Small intestine (tissue), 7 donors: ENCODE measurements at regions not wholly inside any gene's neighbourhood (a gene's known extent, or its start where the extent isn't known, plus 50 kb on each side); places are given as distances from the start of the nearest gene placed in this dataset.

Experiments
- DNase-seq, 2 donors: peaks; one replicate each; pipeline versions ENCODE4 v3.0.0 to v3.0.0-alpha.2; 2013
- FAIRE-seq: peaks from 2 replicates; lab custom pipeline; 2012; peaks lifted over from hg19 to GRCh38; lab: Jason Lieb, UNC
- H3K27ac ChIP-seq, 3 donors: one replicate each; pipeline ENCODE4 v1.5.1; 2013; ENCODE audit warnings: low read length in 2 of 3, mild to moderate bottlenecking in 2 of 3, control low read depth in 1 of 3, inconsistent platforms in 1 of 3, low read depth in 1 of 3, moderate library complexity in 1 of 3
- H3K27me3 ChIP-seq, 3 donors: one replicate each; pipeline ENCODE4 v1.6.1; 2013; ENCODE audit warnings: low read length in 3 of 3, inconsistent platforms in 1 of 3; ENCODE audit not compliant: control insufficient read depth in 3 of 3, insufficient read depth in 3 of 3
- H3K36me3 ChIP-seq, 3 donors: one replicate each; pipeline ENCODE4 v1.6.1; 2013; ENCODE audit warnings: low read length in 3 of 3, inconsistent platforms in 1 of 3, low read depth in 1 of 3, mild to moderate bottlenecking in 1 of 3, moderate library complexity in 1 of 3; ENCODE audit not compliant: control insufficient read depth in 3 of 3, insufficient read depth in 2 of 3
- H3K4me1 ChIP-seq, 3 donors: one replicate each; pipeline ENCODE4 v1.6.1; 2013; ENCODE audit warnings: low read length in 2 of 3, inconsistent platforms in 1 of 3, low read depth in 1 of 3, mild to moderate bottlenecking in 1 of 3, moderate library complexity in 1 of 3; ENCODE audit not compliant: control insufficient read depth in 3 of 3, insufficient read depth in 2 of 3
- H3K4me3 ChIP-seq, 3 donors: one replicate each; pipeline ENCODE4 v1.5.1; 2013; ENCODE audit warnings: low read length in 3 of 3, control low read depth in 1 of 3, inconsistent platforms in 1 of 3, low read depth in 1 of 3, mild to moderate bottlenecking in 1 of 3, moderate library complexity in 1 of 3
- H3K9me3 ChIP-seq, 2 donors: one replicate each; pipeline ENCODE4 v1.6.1; 2013; ENCODE audit warnings: low read depth in 1 of 2, low read length in 1 of 2; ENCODE audit not compliant: control insufficient read depth in 2 of 2, insufficient read depth in 1 of 2
- WGBS, 3 donors: extraction: QIAGEN DNeasy Blood & Tissue Kit; methylation state at CpG; one replicate each; pipeline ENCODE4 v1.1.7; 2013; 5-methylcytosine and 5-hydroxymethylcytosine counted together
- donor health status: healthy with polysubstance abuse.
- donor health status: control.
- donor health status: control.
- donor health status: Bipolar disorder and iron deficiency.
- donor health status: healthy.

- 70 to 79% (median 77%) methylated on average over 4 of the region's 4 CpGs for WGBS, 3 donors
- Histone ChIP-seq H3K4me1 (no peaks in the 10 kb centered on the region), H3K4me3 (no peak overlapping the region), H3K9me3 (no peaks in the 10 kb centered on the region), H3K36me3 (no peaks in the 10 kb centered on the region), H3K27me3 (no peaks in the 10 kb centered on the region), H3K27ac (no peak overlapping the region)
- DNase-seq (peak in 1 of 2 donors; percentile 57), FAIRE-seq (no peak)
Observed at GRCh38 chr3:94928921-94929320, 866.1 kb downstream of the NSUN3 start.

DNA sequence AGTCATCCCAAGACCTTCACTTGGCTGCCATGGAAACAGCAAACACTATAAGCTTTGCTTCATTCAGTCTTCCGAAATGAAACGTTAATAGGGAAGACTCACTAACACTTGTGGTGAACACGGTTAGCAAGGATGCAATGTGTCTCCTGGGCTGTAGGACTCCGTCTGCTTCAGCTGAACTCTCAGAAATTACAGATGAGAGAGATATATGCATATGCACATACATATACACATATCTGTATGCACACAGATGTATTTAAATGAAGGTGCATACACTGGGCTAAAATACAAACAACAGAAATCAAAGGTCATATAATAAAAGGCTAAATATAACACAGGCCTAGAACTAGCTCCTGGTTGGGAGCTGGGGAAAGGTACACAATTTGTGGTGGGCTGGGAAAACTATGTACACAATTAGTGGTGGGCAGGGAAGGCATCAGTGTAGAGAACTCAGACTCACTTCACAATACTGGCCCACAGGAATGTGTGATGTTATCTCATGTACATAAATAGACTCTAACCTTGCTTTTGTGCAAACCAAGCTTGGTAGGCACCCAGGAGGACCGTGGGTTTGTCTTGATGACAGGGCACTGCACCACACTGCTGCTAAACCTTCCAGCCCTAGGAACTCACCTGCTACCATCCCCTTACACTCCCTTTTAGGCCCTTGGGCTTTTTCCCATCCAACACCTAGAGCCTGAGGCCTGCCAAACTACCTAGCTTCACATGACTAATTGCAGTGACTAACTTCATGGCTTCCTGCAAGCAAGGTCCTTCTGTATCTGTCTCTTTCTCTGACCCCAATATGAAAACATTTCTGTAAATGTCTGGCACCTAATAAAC lies 873.1 kb downstream of the NSUN3 start:
- Histone ChIP-seq H3K4me1 (no peaks in the 10 kb centered on the region), H3K27me3 (no peaks in the 10 kb centered on the region)

GRCh38 chr3:94937980-94938379 lies 875.1 kb downstream of the NSUN3 start:
- 97 to 99% (median 99%) methylated on average over 34 of the region's 34 CpGs for WGBS, 3 donors
- no peak overlapping the region for H3K27ac ChIP-seq
- FAIRE-seq (no peak), DNase-seq (no peak)
- no peaks in the 10 kb centered on the region for H3K27me3 ChIP-seq
- no peak overlapping the region for H3K4me3 ChIP-seq
- H3K36me3 ChIP-seq, result no peaks in the 10 kb centered on the region
- no peaks in the 10 kb centered on the region for H3K4me1 ChIP-seq
- peaks cover 1 to 6% of the 10 kb centered on the region in 2 donors for H3K9me3 ChIP-seq

More for the DNA sequence above, 873.1 kb downstream of the NSUN3 start:
- Histone ChIP-seq H3K36me3 (no peaks in the 10 kb centered on the region), H3K9me3 (peaks cover 1 to 6% of the 10 kb centered on the region in 2 donors), H3K27ac (no peak overlapping the region), H3K4me3 (no peak overlapping the region)
- FAIRE-seq (no peak), DNase-seq (peak in 1 of 2 donors; percentile 1)
- 58 to 74% (median 66%) methylated on average over 5 of the region's 5 CpGs for WGBS, 3 donors

DNA sequence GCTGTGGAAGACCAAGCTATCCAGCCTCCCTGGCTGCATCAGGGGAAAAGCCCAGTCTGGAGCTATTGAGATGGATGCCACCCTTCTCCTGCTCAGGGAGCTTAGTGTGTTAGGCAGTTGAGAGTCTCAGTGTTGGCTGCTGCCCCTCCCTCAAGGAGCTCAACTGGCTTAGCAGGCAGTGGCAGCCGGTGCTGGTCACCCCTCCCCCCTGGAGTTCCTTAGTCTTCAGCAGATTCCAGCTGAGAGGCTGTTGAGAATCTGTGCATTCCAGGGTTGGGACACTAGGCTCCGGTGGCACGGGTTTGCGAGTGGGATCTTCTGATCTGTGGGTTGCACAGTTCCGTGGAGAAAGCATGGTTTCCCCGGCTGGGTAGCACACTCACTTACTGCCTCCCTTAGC lies 883.8 kb downstream of the NSUN3 start:
- FAIRE-seq (no peak), DNase-seq (no peak)
- H3K4me1 ChIP-seq, result no peaks in the 10 kb centered on the region
- WGBS, 3 donors, result 92 to 95% (median 93%) methylated on average over 6 of the region's 6 CpGs
- no peak overlapping the region for H3K27ac ChIP-seq
- no peaks in the 10 kb centered on the region for H3K27me3 ChIP-seq
- no peaks in the 10 kb centered on the region for H3K36me3 ChIP-seq
- H3K4me3 ChIP-seq, result no peak overlapping the region
- H3K9me3 ChIP-seq, result peaks cover 0 to 3% of the 10 kb centered on the region in 2 donors

GRCh38 chr3:94961423-94962100 lies 898.7 kb downstream of the NSUN3 start:
- Histone ChIP-seq H3K36me3 (no peaks in the 10 kb centered on the region), H3K9me3 (no peaks in the 10 kb centered on the region), H3K4me1 (no peaks in the 10 kb centered on the region), H3K4me3 (no peak overlapping the region), H3K27ac (no peak overlapping the region), H3K27me3 (no peaks in the 10 kb centered on the region)
- DNase-seq (peak in 1 of 2 donors; percentile 46), FAIRE-seq (no peak)
- WGBS, 3 donors, result 22 to 63% (median 37%) methylated on average over 6 of the region's 6 CpGs

DNA sequence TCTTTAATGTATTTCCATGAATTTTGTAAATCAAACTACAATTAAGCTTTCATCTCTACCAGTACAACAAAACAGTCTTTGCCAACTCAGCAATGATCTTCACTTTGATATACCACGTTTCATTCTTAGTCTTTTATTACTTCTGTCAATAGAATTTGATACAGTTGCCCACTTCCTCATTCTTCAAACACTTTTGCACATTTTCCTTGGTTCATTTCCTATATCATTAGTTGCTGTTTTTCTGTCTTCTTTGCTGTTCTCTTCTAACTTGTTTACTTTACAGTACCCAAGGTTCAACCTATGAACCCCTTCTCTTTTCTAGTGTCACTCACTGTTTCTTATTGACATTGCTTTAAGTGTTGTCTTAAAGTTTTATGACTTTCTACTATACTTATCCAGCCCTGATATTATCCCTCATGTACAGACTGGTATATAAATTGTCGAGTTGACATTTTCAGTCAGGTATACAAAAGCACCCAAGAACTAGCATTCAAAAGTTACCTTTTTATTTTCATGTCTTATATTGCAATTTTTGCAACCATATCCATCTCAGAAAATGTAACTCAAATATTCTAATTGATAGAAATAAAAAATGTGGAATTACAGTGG lies 903.1 kb downstream of the NSUN3 start:
- Histone ChIP-seq H3K27ac (no peak overlapping the region), H3K4me1 (no peaks in the 10 kb centered on the region), H3K9me3 (no peaks in the 10 kb centered on the region), H3K36me3 (no peaks in the 10 kb centered on the region), H3K4me3 (no peak overlapping the region), H3K27me3 (no peaks in the 10 kb centered on the region)
- WGBS, 3 donors, result 17 to 40% (median 32%) methylated on average over 2 of the region's 2 CpGs
- DNase-seq, result no peak
- no peak for FAIRE-seq

DNA sequence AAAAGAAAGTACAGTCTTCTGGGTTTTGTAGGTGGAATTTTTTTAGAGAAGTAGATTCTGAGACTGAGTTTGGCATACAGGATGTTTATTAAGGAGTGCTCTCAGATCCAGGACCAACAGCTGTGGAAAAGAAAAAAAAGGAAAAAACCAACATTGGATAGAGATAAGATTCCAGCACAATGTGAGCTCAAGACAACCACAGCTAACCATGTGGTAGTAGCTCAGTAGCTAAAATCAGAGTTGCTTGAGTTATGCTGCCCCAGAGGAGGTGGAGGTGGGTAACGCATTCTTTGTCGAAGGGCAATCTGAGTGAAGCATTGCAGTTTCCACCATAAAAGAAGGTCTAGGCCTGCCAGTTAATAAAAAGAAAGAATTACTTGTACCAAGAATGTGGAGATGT lies 904.3 kb downstream of the NSUN3 start:
- DNase-seq (no peak), FAIRE-seq (no peak)
- no peaks in the 10 kb centered on the region for H3K9me3 ChIP-seq
- H3K27ac ChIP-seq, result no peak overlapping the region
- no peaks in the 10 kb centered on the region for H3K4me1 ChIP-seq
- no peak overlapping the region for H3K4me3 ChIP-seq
- no peaks in the 10 kb centered on the region for H3K36me3 ChIP-seq
- 84 to 93% (median 86%) methylated on average over 2 of the region's 2 CpGs for WGBS, 3 donors
- no peaks in the 10 kb centered on the region for H3K27me3 ChIP-seq

DNA sequence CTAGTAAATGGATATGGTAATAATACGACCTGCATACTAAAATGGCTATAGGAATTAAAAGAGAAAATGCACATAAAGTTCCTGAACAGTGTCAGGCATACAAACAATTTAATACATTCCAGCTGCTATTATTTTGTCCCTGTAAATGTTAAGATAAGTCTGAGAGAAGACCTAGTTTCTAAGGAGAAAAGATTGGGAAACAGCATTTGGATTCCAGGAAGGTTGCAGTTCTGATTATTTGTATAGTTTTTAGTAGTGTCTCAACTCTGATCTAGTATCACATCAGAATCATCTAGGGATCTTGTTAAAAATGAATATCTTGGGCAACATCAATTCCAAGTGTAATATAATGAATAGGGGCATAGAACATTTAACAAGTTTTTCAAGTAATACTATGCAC lies 905.7 kb downstream of the NSUN3 start:
- Histone ChIP-seq H3K27ac (no peak overlapping the region), H3K4me3 (no peak overlapping the region), H3K27me3 (no peaks in the 10 kb centered on the region), H3K9me3 (peaks cover 0 to 3% of the 10 kb centered on the region in 2 donors), H3K36me3 (no peaks in the 10 kb centered on the region), H3K4me1 (no peaks in the 10 kb centered on the region)
- FAIRE-seq, result no peak
- no peak for DNase-seq
- 64 to 69% (median 69%) methylated on average over 1 of the region's 1 CpG for WGBS, 3 donors
